ENCODE measurements at regions not wholly inside any gene's neighbourhood (a gene's known extent, or its start where the extent isn't known, plus 50 kb on each side); places are given as distances from the start of the nearest gene placed in this dataset.
"Not testable (repeated sequence)": the region's sequence is repeated elsewhere in the genome, so short reads cannot be mapped to it uniquely, and the experiment has no call there.

DNA sequence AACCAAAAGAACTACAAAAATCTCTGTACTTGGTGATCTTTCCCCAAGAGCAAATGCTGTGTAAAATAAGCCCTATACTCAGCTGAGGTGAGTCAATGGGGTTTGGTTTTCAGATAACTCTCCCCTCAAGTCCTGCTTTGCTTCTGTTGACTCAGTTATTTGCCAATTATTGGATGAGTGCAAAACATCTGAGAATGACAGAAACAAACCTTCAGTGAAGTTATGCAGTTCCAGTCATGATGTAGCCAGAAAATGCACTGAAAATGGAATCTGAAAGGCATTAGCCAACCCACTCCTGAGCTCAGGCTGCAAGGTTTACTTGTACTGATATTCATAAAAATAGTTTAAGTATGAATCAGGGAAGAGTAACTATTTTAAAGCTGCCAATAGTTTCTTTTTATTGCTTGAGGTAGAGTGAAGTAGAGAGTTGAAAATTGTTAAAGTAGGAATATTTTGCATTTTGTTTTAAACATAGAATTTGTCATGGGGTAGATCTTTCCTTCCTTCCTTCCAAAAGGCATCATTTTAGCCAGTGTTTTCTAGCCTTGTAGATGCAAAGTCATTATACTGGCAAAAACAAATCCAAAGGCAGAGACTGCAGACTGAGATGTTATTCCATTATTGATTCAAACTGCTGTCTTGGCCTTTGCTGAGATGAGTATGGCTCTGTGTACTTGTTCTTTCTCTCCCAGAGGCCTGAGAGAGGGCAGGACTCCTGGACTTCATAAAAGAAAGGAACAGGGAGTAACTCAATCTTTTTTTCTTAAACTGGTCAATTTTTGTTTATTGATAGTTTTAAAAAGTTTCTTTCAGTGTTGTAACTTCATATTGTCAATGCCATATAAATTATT lies 215.3 kb downstream of the RND3 start:
- Mint-ChIP-seq H3K27me3 (ENCODE audit: low read depth) (no peaks in the 10 kb centered on the region), H3K4me1 (ENCODE audit: low read depth) (no peaks in the 10 kb centered on the region), H3K36me3 (ENCODE audit: low read depth) (no peaks in the 10 kb centered on the region), H3K27ac (no peak overlapping the region), H3K4me3 (no peak overlapping the region), H3K9me3 (ENCODE audit: insufficient read depth) (no peaks in the 10 kb centered on the region)
- CTCF ChIA-PET = no interaction called here
- no peak for DNase-seq
- POLR2A ChIA-PET = no interaction called here
- ATAC-seq = no peak

DNA sequence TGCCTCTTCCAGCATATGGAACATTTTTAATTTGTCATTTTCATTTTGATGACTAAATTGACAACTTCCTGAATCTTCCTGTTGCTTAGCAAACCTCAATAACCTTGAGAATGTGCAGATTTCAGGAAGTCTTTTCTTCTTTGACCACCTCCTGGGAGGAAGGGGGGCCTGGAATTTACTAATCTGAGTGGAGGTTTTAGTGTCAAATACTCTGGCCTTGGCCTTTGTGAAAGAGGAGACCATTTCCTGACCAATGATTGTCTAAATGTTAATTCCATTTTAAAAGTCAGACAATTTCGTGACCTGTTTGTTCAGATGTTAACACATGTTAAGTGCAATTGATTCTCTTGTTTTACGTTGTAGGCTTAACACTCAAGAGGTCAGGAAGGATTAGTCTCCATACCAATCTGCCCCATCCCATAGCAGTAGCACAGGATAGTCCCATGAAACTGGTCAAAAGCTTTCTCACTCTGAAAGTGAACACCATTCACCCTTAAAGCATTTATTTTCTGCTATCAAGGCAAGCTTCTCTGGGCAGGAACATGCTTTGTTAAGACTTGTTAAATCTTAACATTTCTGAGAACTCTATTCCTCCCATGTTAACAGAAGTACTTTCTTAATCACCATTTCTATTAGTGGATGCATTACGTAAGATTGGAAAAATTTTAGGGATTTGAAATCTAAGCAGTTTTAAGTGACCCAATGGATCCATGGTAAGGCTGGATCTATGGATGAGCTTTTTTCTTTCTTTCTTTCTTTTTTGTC lies 219.6 kb downstream of the RND3 start:
- no peak for ATAC-seq
- Mint-ChIP-seq H3K36me3 (ENCODE audit: low read depth) (no peaks in the 10 kb centered on the region), H3K27ac (no peak overlapping the region), H3K27me3 (ENCODE audit: low read depth) (no peaks in the 10 kb centered on the region), H3K4me1 (ENCODE audit: low read depth) (no peaks in the 10 kb centered on the region), H3K4me3 (no peak overlapping the region), H3K9me3 (ENCODE audit: insufficient read depth) (no peaks in the 10 kb centered on the region)
- DNase-seq = no peak
- ChIA-PET POLR2A (no interaction called here), CTCF (no interaction called here)

DNA sequence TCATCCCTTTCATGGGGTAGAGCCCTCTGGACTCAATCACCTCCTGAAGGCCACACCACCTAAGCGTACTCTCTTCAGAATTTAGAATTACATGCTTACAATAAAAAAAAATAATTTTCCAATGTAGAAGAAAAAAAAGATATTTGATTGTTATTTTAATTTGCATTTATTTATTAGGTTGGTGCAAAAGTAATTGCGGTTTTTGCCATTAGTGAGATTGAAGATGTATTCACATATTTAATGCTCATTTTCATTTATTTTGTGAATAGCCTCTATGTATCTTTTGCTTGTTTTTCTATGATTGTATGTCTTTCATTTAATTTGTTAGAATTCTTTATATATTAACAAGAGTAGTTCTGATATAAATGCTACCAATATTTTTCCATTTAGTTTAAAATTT lies 220.5 kb downstream of the RND3 start:
- CTCF ChIA-PET = no interaction called here
- Mint-ChIP-seq H3K4me3 (no peak overlapping the region), H3K4me1 (ENCODE audit: low read depth) (no peaks in the 10 kb centered on the region), H3K27me3 (ENCODE audit: low read depth) (no peaks in the 10 kb centered on the region), H3K27ac (no peak overlapping the region), H3K36me3 (ENCODE audit: low read depth) (no peaks in the 10 kb centered on the region), H3K9me3 (ENCODE audit: insufficient read depth) (no peaks in the 10 kb centered on the region)
- DNase-seq = no peak
- no peak for ATAC-seq
- POLR2A ChIA-PET = no interaction called here

DNA sequence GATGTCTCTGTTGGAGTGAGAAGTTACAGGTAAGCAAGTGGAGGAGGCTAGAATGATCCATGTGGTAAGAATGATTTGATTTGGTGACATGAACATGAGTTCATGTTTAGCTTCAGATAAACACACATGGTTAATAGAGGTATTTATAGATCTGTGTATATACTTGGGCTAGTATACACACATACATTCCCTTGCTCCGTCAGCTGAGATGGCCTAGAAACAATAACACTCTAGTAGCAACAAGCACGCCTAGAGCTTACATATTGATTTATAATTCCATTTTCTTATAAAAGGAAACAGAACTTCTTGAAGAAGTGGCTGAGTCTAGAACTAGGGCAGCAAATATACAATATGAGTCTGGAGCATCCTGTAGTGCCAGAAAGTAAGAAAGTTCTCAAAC lies 223.0 kb downstream of the RND3 start:
- ATAC-seq (no peak), DNase-seq (no peak)
- Mint-ChIP-seq H3K9me3 (ENCODE audit: insufficient read depth) (no peaks in the 10 kb centered on the region), H3K36me3 (ENCODE audit: low read depth) (no peaks in the 10 kb centered on the region), H3K27ac (no peak overlapping the region), H3K4me1 (ENCODE audit: low read depth) (no peaks in the 10 kb centered on the region), H3K4me3 (no peak overlapping the region), H3K27me3 (ENCODE audit: low read depth) (no peaks in the 10 kb centered on the region)
- ChIA-PET CTCF (no interaction called here), POLR2A (no interaction called here)

GRCh38 chr2:150261691-150262090 lies 225.8 kb downstream of the RND3 start:
- no peaks in the 10 kb centered on the region for H3K9me3 Mint-ChIP-seq (ENCODE audit: insufficient read depth)
- H3K36me3 Mint-ChIP-seq (ENCODE audit: low read depth) = no peaks in the 10 kb centered on the region
- DNase-seq = no peak
- H3K4me3 Mint-ChIP-seq = no peak overlapping the region
- ChIA-PET CTCF (no interaction called here), POLR2A (no interaction called here)
- no peaks in the 10 kb centered on the region for H3K4me1 Mint-ChIP-seq (ENCODE audit: low read depth)
- no peak overlapping the region for H3K27ac Mint-ChIP-seq
- H3K27me3 Mint-ChIP-seq (ENCODE audit: low read depth) = no peaks in the 10 kb centered on the region
- no peak for ATAC-seq

- ATAC-seq (no peak), DNase-seq (no peak)
- Mint-ChIP-seq H3K27me3 (ENCODE audit: low read depth) (no peaks in the 10 kb centered on the region), H3K36me3 (ENCODE audit: low read depth) (no peaks in the 10 kb centered on the region), H3K27ac (no peak overlapping the region), H3K4me1 (ENCODE audit: low read depth) (no peaks in the 10 kb centered on the region), H3K4me3 (no peak overlapping the region), H3K9me3 (ENCODE audit: insufficient read depth) (no peaks in the 10 kb centered on the region)
- ChIA-PET CTCF (no interaction called here), POLR2A (no interaction called here)
These were observed 226.8 kb downstream of the RND3 start for GRCh38 chr2:150260636-150261035.

DNA sequence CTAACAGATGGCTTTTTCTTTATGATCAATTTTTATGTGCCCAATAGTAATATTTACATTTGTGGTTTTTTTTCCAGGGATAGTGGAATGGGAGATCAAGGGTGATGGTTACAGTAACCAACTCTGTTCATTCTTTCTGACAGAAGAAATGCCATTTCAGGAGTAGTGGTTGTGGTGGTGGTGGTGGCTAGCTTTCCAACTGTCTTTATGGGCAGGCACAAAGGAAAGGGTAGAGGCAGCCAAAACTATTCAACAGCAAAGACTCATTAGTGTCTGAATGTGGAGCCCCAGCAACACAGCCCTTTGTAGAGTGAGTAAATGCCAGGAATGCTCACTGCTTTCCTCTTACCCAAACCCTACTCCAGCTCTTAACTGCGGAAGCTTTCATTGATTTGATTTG lies 227.7 kb downstream of the RND3 start:
- Mint-ChIP-seq H3K4me1 (ENCODE audit: low read depth) (no peaks in the 10 kb centered on the region), H3K4me3 (no peak overlapping the region), H3K9me3 (ENCODE audit: insufficient read depth) (no peaks in the 10 kb centered on the region), H3K27me3 (ENCODE audit: low read depth) (no peaks in the 10 kb centered on the region), H3K36me3 (ENCODE audit: low read depth) (no peaks in the 10 kb centered on the region), H3K27ac (no peak overlapping the region)
- POLR2A ChIA-PET = no interaction called here
- DNase-seq (no peak), ATAC-seq (no peak)
- CTCF ChIA-PET = no interaction called here

- no peak overlapping the region for H3K27ac Mint-ChIP-seq
- no peak for DNase-seq
- ChIA-PET CTCF (no interaction called here), POLR2A (no interaction called here)
- H3K27me3 Mint-ChIP-seq (ENCODE audit: low read depth) = no peaks in the 10 kb centered on the region
- no peaks in the 10 kb centered on the region for H3K36me3 Mint-ChIP-seq (ENCODE audit: low read depth)
- no peak overlapping the region for H3K4me3 Mint-ChIP-seq
- ATAC-seq = no peak
- H3K4me1 Mint-ChIP-seq (ENCODE audit: low read depth) = no peaks in the 10 kb centered on the region
- H3K9me3 Mint-ChIP-seq (ENCODE audit: insufficient read depth) = no peaks in the 10 kb centered on the region
These were observed 228.6 kb downstream of the RND3 start for GRCh38 chr2:150258781-150259307.

DNA sequence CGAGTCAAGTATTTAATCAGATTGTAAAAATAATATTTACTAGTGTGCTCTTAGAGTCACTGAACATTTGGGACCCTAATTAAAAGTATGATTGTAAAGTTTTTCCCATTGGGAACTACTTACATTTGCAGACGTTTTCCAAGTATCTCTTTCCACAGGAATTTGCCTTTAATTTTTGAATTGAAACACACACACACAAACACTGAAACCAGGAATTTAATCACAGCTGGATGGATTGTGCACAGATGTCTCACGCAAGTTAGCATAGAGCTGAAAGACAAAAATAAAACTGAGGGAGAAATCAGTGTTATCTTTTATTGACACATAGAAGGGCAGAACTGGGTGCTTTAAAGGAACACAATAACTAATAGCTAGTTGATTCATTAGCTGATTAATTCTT lies 230.7 kb downstream of the RND3 start:
- ChIA-PET CTCF (no interaction called here), POLR2A (no interaction called here)
- ATAC-seq (no peak), DNase-seq (no peak)
- Mint-ChIP-seq H3K27me3 (ENCODE audit: low read depth) (no peaks in the 10 kb centered on the region), H3K4me3 (no peak overlapping the region), H3K27ac (no peak overlapping the region), H3K36me3 (ENCODE audit: low read depth) (no peaks in the 10 kb centered on the region), H3K9me3 (ENCODE audit: insufficient read depth) (no peaks in the 10 kb centered on the region), H3K4me1 (ENCODE audit: low read depth) (no peaks in the 10 kb centered on the region)

- no peaks in the 10 kb centered on the region for H3K9me3 Mint-ChIP-seq (ENCODE audit: insufficient read depth)
- H3K4me1 Mint-ChIP-seq (ENCODE audit: low read depth) = no peaks in the 10 kb centered on the region
- H3K36me3 Mint-ChIP-seq (ENCODE audit: low read depth) = no peaks in the 10 kb centered on the region
- ATAC-seq = no peak
- H3K27me3 Mint-ChIP-seq (ENCODE audit: low read depth) = no peaks in the 10 kb centered on the region
- no peak overlapping the region for H3K27ac Mint-ChIP-seq
- POLR2A ChIA-PET = no interaction called here
- DNase-seq = no peak
- CTCF ChIA-PET = no interaction called here
- H3K4me3 Mint-ChIP-seq = no peak overlapping the region
These were observed 231.9 kb downstream of the RND3 start for GRCh38 chr2:150255528-150255927.

DNA sequence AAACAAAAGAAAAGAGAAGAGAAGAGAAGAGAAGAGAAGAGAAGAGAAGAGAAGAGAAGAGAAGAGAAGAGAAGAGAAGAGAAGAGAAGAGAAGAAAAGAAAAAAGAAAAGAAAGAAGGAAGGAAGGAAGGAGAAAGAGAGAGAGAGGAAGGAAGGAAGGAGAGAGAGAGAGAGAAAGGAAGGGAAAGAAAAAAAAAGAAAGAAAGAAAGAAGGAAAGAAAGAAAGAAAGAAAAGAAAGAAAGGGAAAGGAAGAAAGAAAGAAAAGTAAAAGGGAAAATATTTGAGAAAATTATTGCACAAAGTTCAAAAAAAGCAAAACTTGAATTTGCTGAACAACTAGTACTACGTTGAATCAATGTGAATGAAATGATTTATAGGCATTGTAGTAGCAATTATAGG lies 237.7 kb downstream of the RND3 start:
- H3K36me3 Mint-ChIP-seq (ENCODE audit: low read depth); CTCF ChIA-PET; POLR2A ChIA-PET: not testable (repeated sequence)

DNA sequence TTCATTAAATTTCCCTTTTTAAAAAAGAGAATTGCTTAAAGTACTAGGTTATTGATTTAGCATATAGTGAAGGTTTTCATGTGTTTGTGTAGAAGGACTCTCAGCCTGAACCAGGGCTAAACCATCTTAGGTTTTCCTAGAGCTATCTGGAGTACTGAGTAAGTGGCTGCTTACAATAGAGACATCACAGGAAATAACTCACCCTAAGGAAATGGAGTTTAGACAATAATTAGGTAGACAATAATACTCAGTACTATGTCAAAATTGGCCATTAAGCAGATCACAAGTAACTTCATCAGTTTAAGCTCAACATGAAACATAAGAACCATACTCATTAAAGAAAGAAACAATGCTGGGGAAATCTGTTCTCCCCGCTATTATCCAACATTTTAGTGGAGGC lies 240.0 kb downstream of the RND3 start:
- ATAC-seq = no peak
- H3K27ac Mint-ChIP-seq = no peak overlapping the region
- no peak overlapping the region for H3K4me3 Mint-ChIP-seq
- H3K27me3 Mint-ChIP-seq (ENCODE audit: low read depth) = no peaks in the 10 kb centered on the region
- H3K36me3 Mint-ChIP-seq (ENCODE audit: low read depth) = no peaks in the 10 kb centered on the region
- POLR2A ChIA-PET = no interaction called here
- H3K9me3 Mint-ChIP-seq (ENCODE audit: insufficient read depth) = peaks cover 3% of the 10 kb centered on the region
- DNase-seq = no peak
- no peaks in the 10 kb centered on the region for H3K4me1 Mint-ChIP-seq (ENCODE audit: low read depth)
- CTCF ChIA-PET = no interaction called here

More for the DNA sequence above, 237.7 kb downstream of the RND3 start:
- not testable (repeated sequence) for DNase-seq; H3K27ac Mint-ChIP-seq; H3K9me3 Mint-ChIP-seq (ENCODE audit: insufficient read depth); H3K27me3 Mint-ChIP-seq (ENCODE audit: low read depth); ATAC-seq; H3K4me1 Mint-ChIP-seq (ENCODE audit: low read depth); H3K4me3 Mint-ChIP-seq
